GM10266 (cell line): ENCODE measurements at regions not wholly inside any gene's neighbourhood (a gene's known extent, or its start where the extent isn't known, plus 50 kb on each side); places are given as distances from the start of the nearest gene placed in this dataset.

ENCODE experiments used
- DNase-seq: peaks from one replicate; pipeline ENCODE4 v3.0.0; 2012; ENCODE audit errors: extremely low spot score
- TF ChIP-seq, protein P1 (sequence below): IDR thresholded peaks from 2 replicates; pipeline ENCODE4 v1.5.1; 2012; ENCODE audit warnings: mild to moderate bottlenecking, low read depth; ENCODE audit not compliant: control insufficient read depth, insufficient read depth; ENCODE audit errors: missing control alignments

GRCh38 chr3:124621498-124621897 is 108.8 kb upstream of the UMPS start:
- TF ChIP-seq, protein P1, sequence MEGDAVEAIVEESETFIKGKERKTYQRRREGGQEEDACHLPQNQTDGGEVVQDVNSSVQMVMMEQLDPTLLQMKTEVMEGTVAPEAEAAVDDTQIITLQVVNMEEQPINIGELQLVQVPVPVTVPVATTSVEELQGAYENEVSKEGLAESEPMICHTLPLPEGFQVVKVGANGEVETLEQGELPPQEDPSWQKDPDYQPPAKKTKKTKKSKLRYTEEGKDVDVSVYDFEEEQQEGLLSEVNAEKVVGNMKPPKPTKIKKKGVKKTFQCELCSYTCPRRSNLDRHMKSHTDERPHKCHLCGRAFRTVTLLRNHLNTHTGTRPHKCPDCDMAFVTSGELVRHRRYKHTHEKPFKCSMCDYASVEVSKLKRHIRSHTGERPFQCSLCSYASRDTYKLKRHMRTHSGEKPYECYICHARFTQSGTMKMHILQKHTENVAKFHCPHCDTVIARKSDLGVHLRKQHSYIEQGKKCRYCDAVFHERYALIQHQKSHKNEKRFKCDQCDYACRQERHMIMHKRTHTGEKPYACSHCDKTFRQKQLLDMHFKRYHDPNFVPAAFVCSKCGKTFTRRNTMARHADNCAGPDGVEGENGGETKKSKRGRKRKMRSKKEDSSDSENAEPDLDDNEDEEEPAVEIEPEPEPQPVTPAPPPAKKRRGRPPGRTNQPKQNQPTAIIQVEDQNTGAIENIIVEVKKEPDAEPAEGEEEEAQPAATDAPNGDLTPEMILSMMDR: no peak

DNA sequence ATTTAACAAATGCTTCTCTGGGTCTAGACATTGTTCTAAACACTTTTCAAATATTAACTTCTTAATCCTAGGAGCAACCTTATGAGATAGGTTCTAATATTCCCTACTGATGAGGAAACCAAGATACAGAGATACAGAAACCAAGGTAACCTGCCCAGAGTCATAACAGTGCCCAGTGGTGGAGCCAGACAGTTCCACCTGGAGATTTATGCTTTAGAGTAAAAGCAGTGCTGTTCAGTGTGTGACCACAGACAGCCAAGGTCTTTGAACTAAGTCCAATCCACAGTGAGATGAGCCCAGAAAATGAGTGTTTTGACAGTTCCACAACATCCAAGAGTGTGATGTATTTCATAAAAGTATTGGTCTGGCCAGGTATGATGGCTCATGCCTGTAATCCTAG is 105.2 kb upstream of the UMPS start:
- no peak for DNase-seq
- TF ChIP-seq, protein P1: no peak

More at GRCh38 chr3:124621498-124621897, 108.8 kb upstream of the UMPS start:
- no peak for DNase-seq

DNA sequence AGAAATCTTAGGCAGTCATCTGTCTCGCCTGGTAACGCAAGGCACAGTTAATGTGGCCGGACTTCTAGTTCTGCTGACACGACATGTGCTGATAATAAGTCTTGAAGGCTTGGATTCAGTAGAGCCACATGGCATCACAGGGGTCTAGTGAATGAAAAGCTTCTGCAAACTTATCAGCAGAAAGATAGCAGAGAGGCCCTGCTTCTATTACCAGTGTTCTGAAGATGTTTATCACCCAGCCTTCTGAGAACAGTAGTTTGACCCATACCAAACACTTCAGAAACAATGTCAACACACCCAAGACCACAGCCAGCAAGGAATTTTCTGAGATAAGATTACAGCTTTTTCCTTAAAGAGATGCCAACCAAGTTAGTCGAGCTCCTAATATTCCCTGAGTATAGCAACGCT is 102.7 kb upstream of the UMPS start:
- TF ChIP-seq, protein P1: no peak
- DNase-seq: no peak

- DNase-seq: no peak
Observed at GRCh38 chr3:124628863-124629262, 101.4 kb upstream of the UMPS start.

DNA sequence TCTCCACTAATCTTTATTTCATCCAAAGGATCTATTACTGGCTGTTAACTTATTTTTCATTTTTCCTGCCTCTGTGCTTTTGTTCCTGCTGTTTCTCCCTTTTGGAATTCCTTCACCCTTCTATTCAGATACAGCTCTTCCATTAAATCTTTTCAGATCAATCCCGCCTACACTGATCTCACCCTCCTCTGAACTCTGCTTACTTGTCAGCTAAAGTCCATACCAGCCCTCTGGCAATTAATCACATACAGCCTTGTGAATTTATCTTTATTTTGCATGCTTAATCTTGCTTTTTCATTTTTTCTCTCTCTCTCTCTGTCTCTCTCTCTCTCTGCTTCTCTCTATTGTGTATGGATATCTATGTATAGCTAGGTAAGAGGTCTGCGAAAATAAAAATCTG is 100.8 kb upstream of the UMPS start:
- TF ChIP-seq, protein P1: no peak
- no peak for DNase-seq

More at GRCh38 chr3:124628863-124629262, 101.4 kb upstream of the UMPS start:
- TF ChIP-seq, protein P1: no peak

DNA sequence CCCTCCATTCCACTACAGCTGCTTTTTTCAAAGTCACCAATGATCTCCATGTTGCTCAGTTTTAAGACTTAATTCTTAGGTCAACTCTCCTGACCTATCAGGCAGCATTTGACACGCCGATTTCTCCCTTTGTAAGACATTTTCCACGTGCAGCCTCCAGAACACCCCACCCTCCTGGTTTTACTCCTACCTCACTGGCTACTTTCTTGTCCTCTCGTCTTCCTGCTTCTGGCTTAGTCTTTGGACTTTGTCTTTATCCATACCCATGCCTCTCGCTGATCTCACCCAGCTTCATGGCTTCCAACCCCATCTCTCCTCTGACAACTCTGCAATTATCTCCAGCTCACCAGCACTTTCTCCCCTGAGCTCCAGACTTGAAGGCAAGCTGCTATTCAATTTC is 99.3 kb upstream of the UMPS start:
- no peak for DNase-seq
- TF ChIP-seq, protein P1: no peak

GRCh38 chr3:124631727-124632126 is 98.5 kb upstream of the UMPS start:
- TF ChIP-seq, protein P1: no peak
- DNase-seq: no peak
